ENCODE measurements at regions not wholly inside any gene's neighbourhood (a gene's known extent, or its start where the extent isn't known, plus 50 kb on each side); places are given as distances from the start of the nearest gene placed in this dataset. TPM values are rescaled to one million over a fixed set of nuclear protein-coding genes. Genes with fewer than 3 reads are reported as not detected.

DNA sequence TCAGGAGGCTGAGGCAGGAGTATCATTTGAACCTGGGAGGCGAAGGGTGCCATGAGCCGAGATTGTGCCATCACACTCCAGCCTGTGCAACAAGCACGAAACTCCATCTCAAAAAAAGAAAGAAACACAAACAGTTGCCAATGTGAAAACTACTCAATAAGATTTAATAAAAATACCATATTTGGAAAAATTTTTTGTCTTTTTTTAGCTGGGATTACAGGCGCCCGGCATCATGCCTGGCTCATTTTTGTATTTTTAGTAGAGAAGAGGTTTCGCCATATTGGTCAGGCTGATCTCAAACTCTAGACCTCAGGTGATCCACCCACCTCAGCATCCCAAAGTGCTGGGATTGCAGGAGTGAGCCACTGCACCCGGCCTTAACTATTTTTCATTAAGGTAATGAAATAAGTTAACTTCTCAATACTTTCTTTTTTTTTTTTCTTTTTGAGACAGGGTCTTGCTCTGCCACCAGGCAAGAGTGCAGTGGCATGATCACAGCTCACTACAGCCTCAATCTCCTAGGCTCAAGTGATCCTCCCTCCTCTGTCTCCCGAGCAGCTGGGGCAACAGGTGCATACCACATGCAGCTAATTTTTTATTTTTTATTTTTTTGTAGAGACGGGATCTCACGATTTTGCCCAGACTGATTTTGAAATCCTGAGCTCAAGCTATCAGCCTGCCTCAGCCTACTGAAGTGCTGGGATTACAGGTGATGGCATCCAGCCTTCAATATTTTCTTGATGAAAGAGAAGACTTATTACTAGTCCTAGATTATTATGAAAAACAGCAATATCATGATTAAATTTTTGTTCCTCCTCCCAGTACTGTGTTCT lies 4746.2 kb upstream of the OR11H1 start:
- Histone ChIP-seq H3K27ac (ENCODE audit: low read depth, low read length) (no peak overlapping the region), H3K4me3 (ENCODE audit: low read depth, low read length) (no peak overlapping the region), H3K27me3 (ENCODE audit: control insufficient read depth, insufficient read depth, low read length) (no peaks in the 10 kb centered on the region), H3K9me3 (ENCODE audit: control insufficient read depth, insufficient read depth, low read length) (peaks cover 56% of the 10 kb centered on the region)
- ChIA-PET CTCF (no interaction called here), POLR2A (no interaction called here)
- TF ChIP-seq, protein P1, sequence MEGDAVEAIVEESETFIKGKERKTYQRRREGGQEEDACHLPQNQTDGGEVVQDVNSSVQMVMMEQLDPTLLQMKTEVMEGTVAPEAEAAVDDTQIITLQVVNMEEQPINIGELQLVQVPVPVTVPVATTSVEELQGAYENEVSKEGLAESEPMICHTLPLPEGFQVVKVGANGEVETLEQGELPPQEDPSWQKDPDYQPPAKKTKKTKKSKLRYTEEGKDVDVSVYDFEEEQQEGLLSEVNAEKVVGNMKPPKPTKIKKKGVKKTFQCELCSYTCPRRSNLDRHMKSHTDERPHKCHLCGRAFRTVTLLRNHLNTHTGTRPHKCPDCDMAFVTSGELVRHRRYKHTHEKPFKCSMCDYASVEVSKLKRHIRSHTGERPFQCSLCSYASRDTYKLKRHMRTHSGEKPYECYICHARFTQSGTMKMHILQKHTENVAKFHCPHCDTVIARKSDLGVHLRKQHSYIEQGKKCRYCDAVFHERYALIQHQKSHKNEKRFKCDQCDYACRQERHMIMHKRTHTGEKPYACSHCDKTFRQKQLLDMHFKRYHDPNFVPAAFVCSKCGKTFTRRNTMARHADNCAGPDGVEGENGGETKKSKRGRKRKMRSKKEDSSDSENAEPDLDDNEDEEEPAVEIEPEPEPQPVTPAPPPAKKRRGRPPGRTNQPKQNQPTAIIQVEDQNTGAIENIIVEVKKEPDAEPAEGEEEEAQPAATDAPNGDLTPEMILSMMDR (IDR thresholded peaks at IDR 0.05; ENCODE audit: low read depth, low read length) = no peak
- DNase-seq (ENCODE audit: low read depth, low spot score) = no peak

Small RNA genes in the stretch of these regions (small RNA-seq; reads per million reads assigned to genes)
- gene RF00004 (ENCODE audit: insufficient read length, low read depth) = not detected

Data from AG04450 (cell line).